Aorta (tissue), 5 donors: ENCODE measurements at regions not wholly inside any gene's neighbourhood (a gene's known extent, or its start where the extent isn't known, plus 50 kb on each side); places are given as distances from the start of the nearest gene placed in this dataset.
"Not testable (repeated sequence)": the region's sequence is repeated elsewhere in the genome, so short reads cannot be mapped to it uniquely, and the experiment has no call there.

Source experiments
- ATAC-seq: fragments of 200-7000 bp; cut with Tn5 transposase; one replicate; pipeline ENCODE4 v1.9.1; 2022; ENCODE audit warnings: moderate library complexity; ENCODE audit not compliant: low FRiP score
- DNase-seq, 2 donors: peaks; one replicate each; pipeline ENCODE4 v3.0.0-alpha.2; 2020
- H3K27ac ChIP-seq, 2 donors: one replicate each; pipeline ENCODE4 v1.5.1; 2013; ENCODE audit warnings: low read length in 2 of 2, mild to moderate bottlenecking in 2 of 2, moderate library complexity in 2 of 2, control low read depth in 1 of 2, inconsistent platforms in 1 of 2, low read depth in 1 of 2
- H3K27me3 ChIP-seq, 2 donors: one replicate each; pipeline ENCODE4 v1.6.1; 2013; ENCODE audit warnings: control low read depth in 1 of 2, low read length in 1 of 2, mild to moderate bottlenecking in 1 of 2, moderate library complexity in 1 of 2; ENCODE audit not compliant: insufficient read depth in 2 of 2, control insufficient read depth in 1 of 2
- H3K36me3 ChIP-seq, 2 donors: one replicate each; pipeline ENCODE4 v1.6.1; 2013; ENCODE audit warnings: control low read depth in 1 of 2, low read length in 1 of 2, mild to moderate bottlenecking in 1 of 2; ENCODE audit not compliant: insufficient read depth in 2 of 2, control insufficient read depth in 1 of 2
- H3K4me1 ChIP-seq, 2 donors: one replicate each; pipeline ENCODE4 v1.6.1; 2013; ENCODE audit warnings: low read length in 2 of 2, control low read depth in 1 of 2, mild to moderate bottlenecking in 1 of 2, moderate library complexity in 1 of 2; ENCODE audit not compliant: insufficient read depth in 2 of 2, control insufficient read depth in 1 of 2
- H3K4me3 ChIP-seq, 2 donors: one replicate each; pipeline ENCODE4 v1.5.1; 2013; ENCODE audit warnings: low read length in 2 of 2, control low read depth in 1 of 2, mild to moderate bottlenecking in 1 of 2
- H3K9me3 ChIP-seq: one replicate; pipeline ENCODE4 v1.6.1; 2013; ENCODE audit warnings: mild to moderate bottlenecking, low read length; ENCODE audit not compliant: control insufficient read depth
- WGBS, 2 donors: extraction: QIAGEN DNeasy Blood & Tissue Kit; methylation state at CpG; one replicate each; pipeline ENCODE4 v1.1.7; 2013; 5-methylcytosine and 5-hydroxymethylcytosine counted together
- intact Hi-C, 2 donors: fragments of 100-400 bp; cut with DNase I; formaldehyde crosslinking; loops; one replicate each; pipeline versions ENCODE4 v1.14.2 to v1.15.0; 2022
- donor health status: healthy with polysubstance abuse.
- donor health status: Bipolar disorder and iron deficiency.
- donor health status: DM: no; HTN: no; CAD: no.
- donor health status: DM: no; HTN: no; CAD: no.
- donor health status: DM: yes; HTN: yes; CAD: no.

DNA sequence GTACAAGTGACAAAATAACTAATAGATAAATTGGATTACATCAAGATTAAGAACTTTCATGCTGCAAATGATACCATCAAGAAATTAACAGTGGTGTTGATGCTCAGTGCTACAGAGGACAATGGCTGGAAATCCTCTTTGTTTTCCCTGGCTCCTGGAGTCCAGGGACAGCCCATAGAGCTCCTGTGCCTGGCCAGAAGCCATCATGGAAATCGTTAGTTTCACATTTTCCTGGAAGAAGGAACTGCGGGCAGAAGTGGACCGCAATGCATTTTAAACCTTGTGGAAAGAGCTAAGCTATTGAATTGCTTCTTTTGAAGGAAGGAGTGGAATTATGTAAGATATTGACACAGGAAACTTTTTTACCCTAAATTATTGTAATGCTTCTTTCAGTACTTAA is 276.0 kb downstream of the GJA1 start:
- DNase-seq (no peak), ATAC-seq (no peak)
- WGBS, 2 donors: 67 to 70% methylated on average over 3 of the region's 3 CpGs
- Histone ChIP-seq H3K36me3 (no peaks in the 10 kb centered on the region), H3K9me3 (no peaks in the 10 kb centered on the region), H3K4me3 (no peak overlapping the region), H3K27ac (no peak overlapping the region), H3K4me1 (peaks cover 0 to 2% of the 10 kb centered on the region in 2 donors), H3K27me3 (no peaks in the 10 kb centered on the region)
- intact Hi-C loops: loop anchor here in 1 of 2 donors (10.0 kb wide), 1 partner anchor 53 kb away; no protein-coding TSS in a partner anchor

DNA sequence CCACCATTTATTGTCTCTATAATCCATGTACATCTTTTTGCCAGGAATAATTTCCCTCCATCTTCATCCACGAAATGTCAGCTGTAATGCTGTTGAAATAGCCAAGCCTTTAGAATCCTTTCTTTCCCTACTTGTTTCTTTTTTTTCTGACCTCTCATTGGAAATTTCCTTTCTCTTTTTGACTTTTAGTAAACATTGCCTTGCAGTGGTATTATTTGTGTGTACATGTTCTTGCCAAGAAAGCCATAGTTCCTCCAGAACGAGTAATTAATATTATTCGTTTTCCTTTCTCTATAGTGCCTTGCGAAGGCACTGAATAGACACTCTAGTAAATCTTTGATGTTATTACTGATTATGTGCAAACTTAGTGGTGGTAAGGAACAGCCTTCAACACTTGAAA is 282.2 kb downstream of the GJA1 start:
- DNase-seq (no peak), ATAC-seq (no peak)
- no peaks in the 10 kb centered on the region for H3K27me3 ChIP-seq
- peaks cover 1 to 2% of the 10 kb centered on the region in 2 donors for H3K4me1 ChIP-seq
- WGBS, 2 donors: 78 to 81% methylated on average over 4 of the region's 4 CpGs
- no peaks in the 10 kb centered on the region for H3K36me3 ChIP-seq
- no peak overlapping the region for H3K27ac ChIP-seq
- peaks cover 2% of the 10 kb centered on the region for H3K9me3 ChIP-seq
- no peak overlapping the region for H3K4me3 ChIP-seq
- intact Hi-C loops: loop anchor here in 1 of 2 donors (10.0 kb wide), 1 partner anchor 47 kb away; no protein-coding TSS in a partner anchor

DNA sequence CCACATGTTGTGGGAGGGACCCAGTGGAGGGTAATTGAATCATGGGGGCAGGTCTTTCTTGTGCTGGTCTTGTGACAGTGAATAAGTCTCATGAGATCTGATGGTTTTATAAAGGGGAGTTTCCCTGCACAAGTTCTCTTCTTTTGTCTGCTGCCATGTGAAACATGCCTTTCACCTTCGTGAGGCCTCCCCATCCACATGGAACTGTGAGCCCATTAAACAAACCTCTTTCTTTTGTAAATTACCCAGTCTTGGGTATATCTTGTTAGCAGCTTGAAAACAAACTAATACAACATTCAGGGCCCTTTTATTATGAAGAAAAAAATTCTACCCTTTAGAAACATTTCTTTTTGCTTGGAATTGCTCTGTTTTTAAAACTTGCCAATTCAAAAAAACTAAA is 285.4 kb downstream of the GJA1 start:
- H3K9me3 ChIP-seq, H3K27me3 ChIP-seq, intact Hi-C loops, H3K4me1 ChIP-seq, DNase-seq, H3K27ac ChIP-seq, H3K36me3 ChIP-seq, ATAC-seq, H3K4me3 ChIP-seq: not testable (repeated sequence)
- 79 to 100% methylated on average over 1 of the region's 1 CpG for WGBS, 2 donors

DNA sequence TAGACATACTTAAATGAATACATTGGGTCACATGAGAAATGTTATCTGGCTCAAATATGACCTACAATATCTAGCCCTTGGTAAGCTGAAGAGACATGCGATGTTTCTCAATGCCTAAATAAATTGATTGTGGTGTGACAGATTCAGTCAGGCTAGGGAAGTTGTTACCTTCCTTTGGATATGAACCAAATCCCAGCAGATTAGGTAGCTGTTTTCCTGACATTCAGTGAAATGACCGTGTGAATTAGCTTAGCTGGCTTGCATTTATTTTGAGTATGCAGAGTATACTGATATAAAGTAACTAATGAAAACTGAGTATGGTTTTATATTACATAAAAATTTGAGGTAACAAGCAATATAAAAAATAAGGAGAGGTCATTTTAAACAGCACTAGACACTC is 288.2 kb downstream of the GJA1 start:
- H3K4me1 ChIP-seq: peaks cover 0 to 1% of the 10 kb centered on the region in 2 donors

DNA sequence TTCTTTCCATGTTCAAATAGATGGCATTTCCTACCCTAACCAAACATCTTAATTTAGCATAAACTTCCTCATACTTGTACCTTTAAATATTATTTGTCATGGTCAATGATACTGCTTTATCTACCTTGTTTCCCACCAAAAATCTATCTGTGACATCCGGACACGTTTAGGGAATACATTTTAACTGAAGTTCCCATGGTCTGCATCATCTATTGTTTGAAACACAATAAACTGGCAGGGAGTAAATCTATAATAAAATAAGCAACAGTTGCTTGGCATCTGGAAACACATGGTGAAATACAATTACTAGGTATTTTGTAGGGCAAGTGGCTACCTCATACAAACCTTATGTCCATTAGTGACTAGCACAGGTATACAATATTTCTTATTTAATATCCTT is 289.1 kb downstream of the GJA1 start:
- intact Hi-C loops: no loop called here
- peaks cover 0 to 1% of the 10 kb centered on the region in 2 donors for H3K4me1 ChIP-seq
- no peaks in the 10 kb centered on the region for H3K27me3 ChIP-seq
- no peak for ATAC-seq
- no peak for DNase-seq
- H3K9me3 ChIP-seq: peaks cover 2% of the 10 kb centered on the region
- no peaks in the 10 kb centered on the region for H3K36me3 ChIP-seq
- H3K4me3 ChIP-seq: no peak overlapping the region
- no peak overlapping the region for H3K27ac ChIP-seq
- WGBS, 2 donors: 89 to 93% methylated on average over 2 of the region's 2 CpGs

More for the DNA sequence above, 288.2 kb downstream of the GJA1 start:
- intact Hi-C loops: no loop called here
- DNase-seq (no peak), ATAC-seq (no peak)
- Histone ChIP-seq H3K27ac (no peak overlapping the region), H3K27me3 (no peaks in the 10 kb centered on the region), H3K9me3 (peaks cover 2% of the 10 kb centered on the region), H3K36me3 (no peaks in the 10 kb centered on the region), H3K4me3 (no peak overlapping the region)
- WGBS, 2 donors: 88% methylated on average over 2 of the region's 2 CpGs

DNA sequence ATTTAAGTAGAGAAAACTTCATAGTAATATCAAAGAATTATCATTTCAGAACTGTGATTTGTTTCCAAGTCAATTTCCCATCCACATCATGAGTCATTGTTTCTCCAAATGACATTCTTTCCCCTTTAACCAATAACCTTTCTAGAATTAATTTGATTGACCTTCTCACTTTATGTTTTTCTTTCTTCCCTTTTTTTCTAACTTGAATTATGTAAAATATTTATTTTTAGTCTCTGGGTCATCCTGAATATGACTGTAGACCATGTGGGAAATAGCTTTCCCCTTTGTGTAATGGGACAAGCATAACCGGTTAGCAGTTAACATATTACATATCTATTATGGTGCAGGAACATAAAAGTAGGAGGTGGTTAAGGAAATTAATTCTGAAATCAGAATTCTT is 291.1 kb downstream of the GJA1 start:
- WGBS, 2 donors: 48 to 51% methylated on average over 1 of the region's 1 CpG
- Histone ChIP-seq H3K27me3 (no peaks in the 10 kb centered on the region), H3K9me3 (no peaks in the 10 kb centered on the region), H3K36me3 (no peaks in the 10 kb centered on the region), H3K4me3 (no peak overlapping the region), H3K4me1 (no peaks in the 10 kb centered on the region), H3K27ac (no peak overlapping the region)
- DNase-seq (no peak), ATAC-seq (no peak)
- intact Hi-C loops: no loop called here

DNA sequence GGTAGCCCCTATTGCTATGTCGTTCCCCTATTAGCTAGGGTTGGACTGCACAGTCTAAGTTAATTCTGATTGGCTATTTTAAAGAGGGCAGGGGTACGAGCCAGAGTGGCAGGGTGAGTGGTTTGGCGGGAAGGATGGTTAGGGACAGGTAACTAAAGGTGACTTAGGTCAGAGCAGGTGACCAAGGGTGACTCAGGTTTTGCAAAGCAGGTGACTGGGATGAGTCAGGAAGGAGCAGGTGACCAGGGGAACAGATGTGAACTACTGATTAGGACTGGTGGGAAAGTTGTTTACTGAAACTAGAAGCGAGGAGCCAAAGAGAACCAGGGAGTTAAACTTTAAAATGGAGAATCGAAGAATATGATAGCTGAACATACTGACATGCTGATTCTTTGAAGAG is 295.2 kb downstream of the GJA1 start:
- 96 to 99% methylated on average over 5 of the region's 5 CpGs for WGBS, 2 donors
- H3K27ac ChIP-seq: no peak overlapping the region
- H3K4me1 ChIP-seq: no peaks in the 10 kb centered on the region
- no peaks in the 10 kb centered on the region for H3K27me3 ChIP-seq
- DNase-seq: no peak
- H3K4me3 ChIP-seq: no peak overlapping the region
- H3K36me3 ChIP-seq: no peaks in the 10 kb centered on the region
- ATAC-seq: no peak
- intact Hi-C loops: no loop called here
- H3K9me3 ChIP-seq: no peaks in the 10 kb centered on the region

DNA sequence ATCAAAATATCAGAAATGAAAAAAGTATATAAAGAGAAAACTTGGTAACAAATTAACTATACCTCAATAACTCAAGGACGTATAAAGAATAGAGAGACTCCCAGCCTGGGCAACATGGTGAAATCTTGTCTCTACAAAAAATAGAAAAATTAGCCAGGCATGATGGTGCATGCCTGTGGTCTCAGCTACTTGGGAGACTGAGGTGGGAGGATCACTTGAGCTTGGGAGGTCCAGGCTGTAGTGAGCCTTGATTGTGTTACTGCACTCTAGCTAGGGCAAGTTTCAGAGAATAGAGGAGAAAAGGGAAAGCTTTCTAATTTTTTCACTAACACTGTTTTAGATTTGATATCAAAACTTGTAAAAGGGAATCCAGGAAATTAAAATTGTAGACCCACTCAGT is 295.9 kb downstream of the GJA1 start:
- Histone ChIP-seq H3K9me3 (no peaks in the 10 kb centered on the region), H3K27me3 (no peaks in the 10 kb centered on the region), H3K4me1 (no peaks in the 10 kb centered on the region), H3K27ac (no peak overlapping the region), H3K4me3 (no peak overlapping the region), H3K36me3 (no peaks in the 10 kb centered on the region)
- no peak for ATAC-seq
- intact Hi-C loops: no loop called here
- no peak for DNase-seq
- WGBS, 2 donors: 95 to 98% methylated on average over 1 of the region's 1 CpG

DNA sequence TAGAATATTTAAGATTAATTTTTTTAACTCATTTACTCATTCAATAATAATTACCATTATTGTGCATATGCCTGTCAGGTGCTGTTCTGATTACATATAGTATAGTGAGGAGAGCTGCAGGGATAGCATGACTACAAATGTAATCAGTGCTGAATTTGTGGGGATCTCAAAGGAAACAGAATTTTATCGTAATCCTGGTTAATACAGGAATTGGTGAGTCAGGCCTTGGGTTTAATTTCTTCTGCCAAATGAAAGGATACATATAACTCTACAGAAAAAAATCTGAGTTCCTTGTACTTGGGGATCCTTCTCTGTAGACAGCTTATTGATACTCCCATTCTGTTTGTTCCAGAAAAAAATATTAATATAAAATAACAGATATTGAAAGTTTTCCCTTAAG is 297.2 kb downstream of the GJA1 start:
- 30 to 52% methylated on average over 1 of the region's 1 CpG for WGBS, 2 donors
- H3K9me3 ChIP-seq: no peaks in the 10 kb centered on the region
- no peak overlapping the region for H3K27ac ChIP-seq
- intact Hi-C loops: no loop called here
- no peak for DNase-seq
- no peaks in the 10 kb centered on the region for H3K27me3 ChIP-seq
- H3K4me3 ChIP-seq: no peak overlapping the region
- ATAC-seq: no peak
- no peaks in the 10 kb centered on the region for H3K36me3 ChIP-seq
- H3K4me1 ChIP-seq: no peaks in the 10 kb centered on the region
